A549 (cell line): ENCODE measurements at regions not wholly inside any gene's neighbourhood (a gene's known extent, or its start where the extent isn't known, plus 50 kb on each side); places are given as distances from the start of the nearest gene placed in this dataset.

Experiments used
- ATAC-seq, 2 experiments: fragments of 200-7000 bp in 1 of 2; fragments of >200 bp in 1 of 2; cut with Nextera tagmentation in 1 of 2; cut with Tn5 transposase in 1 of 2; 3 replicates each; pipeline versions ENCODE4 v1.8.0 to v1.9.1; 2018 to 2020; ENCODE audit warnings: mild to moderate bottlenecking in 1 of 2, moderate library complexity in 1 of 2
- CTCF ChIA-PET: fragments of 300-600 bp; sonication (Branson Sonifier 250); formaldehyde crosslinking; extraction: SDS; loops from one replicate; lab custom pipeline; 2021; ENCODE audit warnings: antibody characterized with exemption, inconsistent platforms; lab: Yijun Ruan, JAX
- POLR2A ChIA-PET: fragments of 350-600 bp; formaldehyde crosslinking; extraction: SDS; loops from one replicate; lab custom pipeline; 2021; ENCODE audit warnings: antibody characterized with exemption, inconsistent platforms; lab: Yijun Ruan, JAX
- DNase-seq, 2 experiments: peaks; one replicate each; pipeline versions ENCODE4 v3.0.0 to v3.0.0-alpha.2; 2011 to 2016; ENCODE audit warnings: low read depth in 1 of 2, low spot score in 1 of 2
- FAIRE-seq: peaks from 2 replicates; lab custom pipeline; 2011; peaks lifted over from hg19 to GRCh38; lab: Jason Lieb, UNC
- H3K27ac ChIP-seq, 2 experiments: fragments of >200 bp; sonication (Bioruptor Twin); formaldehyde crosslinking; 3 replicates each; pipeline ENCODE4 v1.5.1; 2016 to 2017
- H3K4me1 ChIP-seq: fragments of >200 bp; sonication (Bioruptor Twin); formaldehyde crosslinking; 3 replicates; pipeline ENCODE4 v1.6.1; 2016
- H3K4me2 ChIP-seq: fragments of >200 bp; sonication (Bioruptor Twin); formaldehyde crosslinking; 3 replicates; pipeline ENCODE4 v1.6.1; 2016
- H3K4me3 ChIP-seq: fragments of >200 bp; sonication (Bioruptor Twin); formaldehyde crosslinking; 3 replicates; pipeline ENCODE4 v1.5.1; 2016
- H3K9me3 ChIP-seq: fragments of >200 bp; sonication (Bioruptor Twin); formaldehyde crosslinking; 3 replicates; pipeline ENCODE4 v1.6.1; 2016
- ATOH8 ChIP-seq: fragments of 250-450 bp; sonication (Bioruptor Pico); IDR thresholded peaks from 2 replicates; pipeline ENCODE4 v1.5.0; 2020; ENCODE audit warnings: low read depth, mild to moderate bottlenecking, moderate library complexity
- CBX8 ChIP-seq: fragments of 200-600 bp; sonication (generic); IDR thresholded peaks from 2 replicates; pipeline ENCODE4 v1.6.1; 2016
- CHD4 ChIP-seq: fragments of 200-600 bp; sonication (generic); IDR thresholded peaks from 2 replicates; pipeline ENCODE4 v1.6.1; 2016; ENCODE audit warnings: antibody characterized with exemption, mild to moderate bottlenecking, borderline replicate concordance
- EHF ChIP-seq: fragments of 250-450 bp; sonication (Bioruptor Pico); IDR thresholded peaks from 2 replicates; pipeline ENCODE4 v1.5.0; 2020; ENCODE audit warnings: mild to moderate bottlenecking
- EHMT2 ChIP-seq: fragments of 200-600 bp; sonication (generic); IDR thresholded peaks from 2 replicates; pipeline ENCODE4 v1.6.1; 2016; ENCODE audit warnings: antibody characterized with exemption, low read depth, mild to moderate bottlenecking, moderate library complexity
- EP300 ChIP-seq, 2 experiments: fragments of >200 bp; sonication (Bioruptor Twin); formaldehyde crosslinking; IDR thresholded peaks; 2 replicates in 1 of 2; 3 replicates in 1 of 2; pipeline ENCODE4 v1.6.1; 2016 to 2017
- ESRRA ChIP-seq: fragments of 150-350 bp; IDR thresholded peaks from 2 replicates; pipeline ENCODE4 v1.6.1; 2014; ENCODE audit warnings: mild to moderate bottlenecking, low read length, borderline replicate concordance
- FOSL2 ChIP-seq, 2 experiments: fragments of 450-650 bp in 1 of 2; fragments of >200 bp in 1 of 2; sonication (Bioruptor Twin) in 1 of 2; formaldehyde crosslinking; IDR thresholded peaks; 2 replicates each; pipeline versions ENCODE4 v1.5.0 to v1.6.1; 2016 to 2020; ENCODE audit warnings: mild to moderate bottlenecking in 1 of 2, moderate library complexity in 1 of 2
- GATA3 ChIP-seq: IDR thresholded peaks from 2 replicates; pipeline ENCODE4 v1.6.1; 2012; ENCODE audit warnings: borderline replicate concordance
- HMGXB4 ChIP-seq: fragments of 250-450 bp; sonication (Bioruptor Pico); IDR thresholded peaks from 2 replicates; pipeline ENCODE4 v1.5.0; 2021; ENCODE audit warnings: mild to moderate bottlenecking, moderate library complexity, borderline replicate concordance
- HOXA7 ChIP-seq: fragments of 250-450 bp; sonication (Bioruptor Pico); IDR thresholded peaks from 2 replicates; pipeline ENCODE4 v1.5.0; 2020; ENCODE audit warnings: mild to moderate bottlenecking, moderate library complexity
- HOXB13 ChIP-seq: fragments of 250-450 bp; sonication (Bioruptor Pico); IDR thresholded peaks from 2 replicates; pipeline ENCODE4 v1.5.0; 2020; ENCODE audit warnings: low read depth, mild to moderate bottlenecking, moderate library complexity
- HOXB5 ChIP-seq: fragments of 250-450 bp; sonication (Bioruptor Pico); IDR thresholded peaks from 2 replicates; pipeline ENCODE4 v1.5.0; 2020; ENCODE audit warnings: mild to moderate bottlenecking, moderate library complexity
- JUN ChIP-seq, 2 experiments: fragments of >200 bp; sonication (Bioruptor Twin); formaldehyde crosslinking; IDR thresholded peaks; 2 replicates in 1 of 2; 3 replicates in 1 of 2; pipeline ENCODE4 v1.6.1; 2016 to 2017
- JUNB ChIP-seq: fragments of >200 bp; sonication (Bioruptor Twin); formaldehyde crosslinking; IDR thresholded peaks from 2 replicates; pipeline ENCODE4 v1.6.1; 2016
- KDM5A ChIP-seq: fragments of 200-600 bp; sonication (generic); IDR thresholded peaks from 2 replicates; pipeline ENCODE4 v1.6.1; 2016; ENCODE audit warnings: antibody characterized with exemption, mild to moderate bottlenecking
- MAFK ChIP-seq: fragments of 450-650 bp; IDR thresholded peaks from 2 replicates; pipeline ENCODE4 v1.6.1; 2014; ENCODE audit not compliant: partially characterized antibody
- MAX ChIP-seq: IDR thresholded peaks from 2 replicates; pipeline ENCODE4 v1.6.1; 2012
- MYC ChIP-seq: IDR thresholded peaks from 2 replicates; pipeline ENCODE4 v1.6.1; 2012; ENCODE audit warnings: mild to moderate bottlenecking, inconsistent platforms, low read length, improper control_type of control experiment, borderline replicate concordance
- NFE2L2 ChIP-seq: fragments of 150-350 bp; conservative IDR thresholded peaks from 2 replicates; pipeline ENCODE4 v1.6.1; 2014; ENCODE audit warnings: low read length
- NPAS2 ChIP-seq: fragments of 250-450 bp; sonication (Bioruptor Pico); IDR thresholded peaks from 2 replicates; pipeline ENCODE4 v1.8.0; 2022; ENCODE audit warnings: mild to moderate bottlenecking, moderate library complexity, borderline replicate concordance
- NR3C1 ChIP-seq: fragments of >200 bp; sonication (Bioruptor Twin); formaldehyde crosslinking; IDR thresholded peaks from 3 replicates; pipeline ENCODE4 v1.6.1; 2017
- PBX3 ChIP-seq: IDR thresholded peaks from 2 replicates; pipeline ENCODE4 v1.6.1; 2012
- PHF8 ChIP-seq: fragments of 200-600 bp; sonication (generic); IDR thresholded peaks from 2 replicates; pipeline ENCODE4 v1.6.1; 2016; ENCODE audit warnings: low read depth, mild to moderate bottlenecking, antibody characterized with exemption, moderate library complexity, borderline replicate concordance
- POLR2A ChIP-seq: IDR thresholded peaks from 2 replicates; pipeline ENCODE4 v1.6.1; 2012; ENCODE audit warnings: mild to moderate bottlenecking, low read length
- POLR2AphosphoS2 ChIP-seq: conservative IDR thresholded peaks from 2 replicates; pipeline ENCODE4 v1.6.1; 2012; ENCODE audit warnings: low read length, improper control_type of control experiment, inconsistent platforms
- RAD21 ChIP-seq, 2 experiments: fragments of >200 bp in 1 of 2; sonication (Bioruptor Twin) in 1 of 2; formaldehyde crosslinking in 1 of 2; IDR thresholded peaks in 1 of 2; conservative IDR thresholded peaks in 1 of 2; 2 replicates in 1 of 2; 3 replicates in 1 of 2; pipeline ENCODE4 v1.6.1; 2012 to 2018; ENCODE audit warnings: inconsistent platforms in 1 of 2
- RARB ChIP-seq: fragments of 250-450 bp; sonication (Bioruptor Pico); IDR thresholded peaks from 2 replicates; pipeline ENCODE4 v1.8.0; 2021; ENCODE audit warnings: mild to moderate bottlenecking, moderate library complexity
- RCOR1 ChIP-seq: fragments of 150-350 bp; IDR thresholded peaks from 2 replicates; pipeline ENCODE4 v1.6.1; 2014; ENCODE audit warnings: antibody characterized with exemption, low read length, low read depth
- RNF2 ChIP-seq: fragments of 200-600 bp; sonication (generic); IDR thresholded peaks from 2 replicates; pipeline ENCODE4 v1.6.1; 2016; ENCODE audit warnings: low read depth, mild to moderate bottlenecking, antibody characterized with exemption, moderate library complexity, borderline replicate concordance
- SMC3 ChIP-seq: fragments of >200 bp; sonication (Bioruptor Twin); formaldehyde crosslinking; IDR thresholded peaks from 3 replicates; pipeline ENCODE4 v1.6.1; 2018; ENCODE audit warnings: inconsistent platforms
- SREBF2 ChIP-seq: fragments of 450-650 bp; IDR thresholded peaks from 2 replicates; pipeline ENCODE4 v1.6.1; 2014; ENCODE audit warnings: mild to moderate bottlenecking, moderate library complexity
- TFCP2L1 ChIP-seq: fragments of 250-450 bp; sonication (Bioruptor Pico); IDR thresholded peaks from 2 replicates; pipeline ENCODE4 v1.5.0; 2021; ENCODE audit warnings: mild to moderate bottlenecking
- WGBS: methylation state at CpG from one replicate; pipeline ENCODE4 v1.1.6; 2017; ENCODE audit errors: missing lambda C conversion rate; 5-methylcytosine and 5-hydroxymethylcytosine counted together
- TF ChIP-seq, protein P1 (sequence below): fragments of 200-600 bp; sonication (generic); IDR thresholded peaks from 2 replicates; pipeline ENCODE4 v1.6.1; 2016; ENCODE audit warnings: antibody characterized with exemption, mild to moderate bottlenecking, moderate library complexity

DNA sequence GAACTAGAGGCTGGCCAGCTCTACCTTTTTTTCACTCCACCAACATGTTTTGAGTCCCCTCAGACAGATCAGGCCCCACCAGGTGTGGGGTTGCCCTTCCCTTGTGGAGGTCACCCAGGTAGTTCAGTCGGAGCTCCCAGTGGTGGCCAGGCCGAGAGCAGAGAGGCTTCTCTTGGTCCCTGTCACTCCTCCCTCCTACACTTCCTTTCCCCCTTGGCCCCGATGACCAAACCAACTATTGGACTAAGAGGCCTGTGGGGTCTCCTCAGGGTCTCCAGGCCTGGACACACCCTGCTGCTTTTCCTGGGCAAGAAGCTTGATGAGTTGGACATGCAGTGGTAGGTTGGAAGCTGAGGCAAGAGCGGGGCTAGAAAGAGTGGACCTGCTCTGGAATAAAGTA, 174.8 kb downstream of the ZNF248 start:
- ATAC-seq = no peak
- FAIRE-seq = no peak
- Histone ChIP-seq H3K4me3 (no peak overlapping the region), H3K27ac (no peak overlapping the region), H3K4me2 (no peak overlapping the region), H3K9me3 (peaks cover 2% of the 10 kb centered on the region; the same call in 2 of the 3 replicates), H3K4me1 (no peaks in the 10 kb centered on the region)
- ChIA-PET POLR2A (no interaction called here), CTCF (interaction anchor here (0.5 kb wide), 1 partner anchor 11 kb away, joined by 3 read pairs; no protein-coding TSS in a partner anchor)
- no peak for DNase-seq
- TF ChIP-seq HOXB13 = no peak
- TF ChIP-seq JUN (IDR thresholded peaks at IDR 0.05) = no peak
- TF ChIP-seq CBX8 = no peak
- TF ChIP-seq MAX = no peak
- TF ChIP-seq KDM5A = no peak
- no peak for TF ChIP-seq ESRRA
- TF ChIP-seq SMC3 = no peak
- TF ChIP-seq NR3C1 = no peak
- no peak for TF ChIP-seq EP300 (IDR thresholded peaks at IDR 0.05)
- TF ChIP-seq FOSL2 (IDR thresholded peaks at IDR 0.05) = no peak
- no peak for TF ChIP-seq FOSL2 (CRISPR knock-in tag; IDR thresholded peaks at IDR 0.05)
- no peak for TF ChIP-seq ATOH8
- TF ChIP-seq PHF8 = no peak
- TF ChIP-seq TFCP2L1 (CRISPR knock-in tag) = no peak
- no peak for TF ChIP-seq EHMT2
- TF ChIP-seq CHD4 = no peak
- no peak for TF ChIP-seq MYC
- no peak for TF ChIP-seq HOXA7 (CRISPR knock-in tag)
- no peak for TF ChIP-seq JUNB
- TF ChIP-seq MAFK = no peak
- WGBS = 74% methylated on average over 4 of the region's 4 CpGs

DNA sequence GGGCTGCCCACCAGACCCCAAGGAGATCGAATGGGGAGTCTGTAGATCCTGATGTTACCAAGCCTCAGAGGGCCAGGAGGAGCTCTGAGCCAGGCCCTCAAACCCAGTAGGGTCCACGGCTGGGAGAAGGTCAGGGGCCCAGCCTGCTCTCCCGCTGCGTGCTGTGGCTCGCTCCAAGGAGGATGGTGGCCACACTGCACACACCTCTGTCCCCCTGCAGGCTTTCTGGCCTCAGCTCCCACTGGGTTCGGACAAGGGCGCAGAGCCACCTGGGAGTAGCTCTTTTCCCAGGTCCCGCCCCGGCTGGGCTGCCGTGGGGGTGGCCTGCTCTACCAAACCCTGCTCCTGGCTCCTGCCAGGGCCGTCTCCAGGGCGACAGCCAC, 175.8 kb downstream of the ZNF248 start:
- Histone ChIP-seq H3K4me1 (no peaks in the 10 kb centered on the region), H3K9me3 (peaks cover 2% of the 10 kb centered on the region; the same call in 2 of the 3 replicates), H3K4me3 (no peak overlapping the region), H3K27ac (no peak overlapping the region), H3K4me2 (no peak overlapping the region)
- ATAC-seq (no peak), FAIRE-seq (no peak), DNase-seq (no peak)
- ChIA-PET POLR2A (no interaction called here), CTCF (no interaction called here)
- no peak for TF ChIP-seq ESRRA
- no peak for TF ChIP-seq RCOR1
- no peak for TF ChIP-seq MAX
- no peak for TF ChIP-seq SREBF2
- no peak for TF ChIP-seq GATA3
- TF ChIP-seq HOXB5 (CRISPR knock-in tag) = no peak
- TF ChIP-seq HOXB13 = no peak
- no peak for TF ChIP-seq PBX3
- no peak for TF ChIP-seq RNF2
- no peak for TF ChIP-seq POLR2A
- no peak for TF ChIP-seq HOXA7 (CRISPR knock-in tag)
- TF ChIP-seq, protein P1, sequence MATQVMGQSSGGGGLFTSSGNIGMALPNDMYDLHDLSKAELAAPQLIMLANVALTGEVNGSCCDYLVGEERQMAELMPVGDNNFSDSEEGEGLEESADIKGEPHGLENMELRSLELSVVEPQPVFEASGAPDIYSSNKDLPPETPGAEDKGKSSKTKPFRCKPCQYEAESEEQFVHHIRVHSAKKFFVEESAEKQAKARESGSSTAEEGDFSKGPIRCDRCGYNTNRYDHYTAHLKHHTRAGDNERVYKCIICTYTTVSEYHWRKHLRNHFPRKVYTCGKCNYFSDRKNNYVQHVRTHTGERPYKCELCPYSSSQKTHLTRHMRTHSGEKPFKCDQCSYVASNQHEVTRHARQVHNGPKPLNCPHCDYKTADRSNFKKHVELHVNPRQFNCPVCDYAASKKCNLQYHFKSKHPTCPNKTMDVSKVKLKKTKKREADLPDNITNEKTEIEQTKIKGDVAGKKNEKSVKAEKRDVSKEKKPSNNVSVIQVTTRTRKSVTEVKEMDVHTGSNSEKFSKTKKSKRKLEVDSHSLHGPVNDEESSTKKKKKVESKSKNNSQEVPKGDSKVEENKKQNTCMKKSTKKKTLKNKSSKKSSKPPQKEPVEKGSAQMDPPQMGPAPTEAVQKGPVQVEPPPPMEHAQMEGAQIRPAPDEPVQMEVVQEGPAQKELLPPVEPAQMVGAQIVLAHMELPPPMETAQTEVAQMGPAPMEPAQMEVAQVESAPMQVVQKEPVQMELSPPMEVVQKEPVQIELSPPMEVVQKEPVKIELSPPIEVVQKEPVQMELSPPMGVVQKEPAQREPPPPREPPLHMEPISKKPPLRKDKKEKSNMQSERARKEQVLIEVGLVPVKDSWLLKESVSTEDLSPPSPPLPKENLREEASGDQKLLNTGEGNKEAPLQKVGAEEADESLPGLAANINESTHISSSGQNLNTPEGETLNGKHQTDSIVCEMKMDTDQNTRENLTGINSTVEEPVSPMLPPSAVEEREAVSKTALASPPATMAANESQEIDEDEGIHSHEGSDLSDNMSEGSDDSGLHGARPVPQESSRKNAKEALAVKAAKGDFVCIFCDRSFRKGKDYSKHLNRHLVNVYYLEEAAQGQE = no peak
- no peak for TF ChIP-seq HMGXB4 (CRISPR knock-in tag)
- no peak for TF ChIP-seq EHF (CRISPR knock-in tag)
- no peak for TF ChIP-seq RARB (CRISPR knock-in tag)
- TF ChIP-seq NPAS2 = no peak
- no peak for TF ChIP-seq NFE2L2
- TF ChIP-seq POLR2AphosphoS2 = no peak
- TF ChIP-seq CHD4 = no peak
- TF ChIP-seq RAD21 (conservative IDR thresholded peaks at IDR 0.05 in 1 of 2, IDR thresholded peaks at IDR 0.05 in 1 of 2) = no peak
- 54% methylated on average over 5 of the region's 12 CpGs for WGBS
